HG02798 (cell line): ENCODE measurements at regions not wholly inside any gene's neighbourhood (a gene's known extent, or its start where the extent isn't known, plus 50 kb on each side); places are given as distances from the start of the nearest gene placed in this dataset.
"Not testable (repeated sequence)": the region's sequence is repeated elsewhere in the genome, so short reads cannot be mapped to it uniquely, and the experiment has no call there.

Experiments used
- ATAC-seq: cut with Tn5 transposase; IDR thresholded peaks from one replicate; pipeline ENCODE4 v1.9.1; 2021; ENCODE audit warnings: mild to moderate bottlenecking; ENCODE audit not compliant: unreplicated experiment, poor library complexity

GRCh38 chr11:87885084-87885483, 290.2 kb downstream of the RAB38 start:
- not testable (repeated sequence) for ATAC-seq

- ATAC-seq = no peak
Measured at GRCh38 chr11:87879118-87879517, 296.1 kb downstream of the RAB38 start.

GRCh38 chr11:87878373-87878825, 296.8 kb downstream of the RAB38 start:
- no peak for ATAC-seq

GRCh38 chr11:87871056-87871455, 304.2 kb downstream of the RAB38 start:
- ATAC-seq = no peak

GRCh38 chr11:87870086-87870485, 305.2 kb downstream of the RAB38 start:
- ATAC-seq = no peak

- ATAC-seq = no peak
Measured at GRCh38 chr11:87866951-87867350, 308.3 kb downstream of the RAB38 start.

GRCh38 chr11:87861030-87861429, 314.2 kb downstream of the RAB38 start:
- no peak for ATAC-seq

GRCh38 chr11:87859636-87860035, 315.6 kb downstream of the RAB38 start:
- ATAC-seq = no peak

- no peak for ATAC-seq
Measured at GRCh38 chr11:87851827-87852226, 323.4 kb downstream of the RAB38 start.

- no peak for ATAC-seq
Measured at GRCh38 chr11:87851234-87851633, 324.0 kb downstream of the RAB38 start.

GRCh38 chr11:87849216-87849615, 326.0 kb downstream of the RAB38 start:
- no peak for ATAC-seq

GRCh38 chr11:87840786-87841185, 334.5 kb downstream of the RAB38 start:
- no peak for ATAC-seq

- no peak for ATAC-seq
Measured at GRCh38 chr11:87832211-87832610, 343.0 kb downstream of the RAB38 start.

GRCh38 chr11:87820011-87820410, 355.2 kb downstream of the RAB38 start:
- no peak for ATAC-seq

GRCh38 chr11:87819151-87819550, 356.1 kb downstream of the RAB38 start:
- no peak for ATAC-seq

GRCh38 chr11:87812571-87813365, 362.5 kb downstream of the RAB38 start:
- no peak for ATAC-seq

GRCh38 chr11:87810486-87810885, 364.8 kb downstream of the RAB38 start:
- ATAC-seq = no peak

GRCh38 chr11:87809256-87809655, 366.0 kb downstream of the RAB38 start:
- ATAC-seq = no peak

- no peak for ATAC-seq
Measured at GRCh38 chr11:87804176-87804575, 371.1 kb downstream of the RAB38 start.

- ATAC-seq = peak; percentile 72
Measured at GRCh38 chr11:87803748-87804147, 371.5 kb downstream of the RAB38 start.

GRCh38 chr11:87784862-87785261, 390.4 kb downstream of the RAB38 start:
- ATAC-seq = not testable (repeated sequence)

- no peak for ATAC-seq
Measured at GRCh38 chr11:87780068-87780413, 395.2 kb downstream of the RAB38 start.
